ENCODE measurements at regions not wholly inside any gene's neighbourhood (a gene's known extent, or its start where the extent isn't known, plus 50 kb on each side); places are given as distances from the start of the nearest gene placed in this dataset.
A peak's percentile ranks its signal among the peaks of the same experiment; 100 is the strongest.

GRCh38 chr11:128294671-128295050, 292.7 kb downstream of the ETS1 start:
- Histone ChIP-seq H3K79me2 (ENCODE audit: control insufficient read depth, insufficient read depth, low read length) (peaks cover 17% of the 10 kb centered on the region), H3K9ac (ENCODE audit: low read length) (no peak overlapping the region), H3K36me3 (replicated peaks in 1 of 2; ENCODE audit: control extremely low read depth in 1 of 2, control insufficient read depth in 1 of 2, extremely low read depth in 1 of 2, insufficient read depth in 2 of 2, low read length in 1 of 2) (no peaks in the 10 kb centered on the region), H3K27ac (ENCODE audit: low read length in 2 of 2) (peak overlapping the region in 1 of 2 donors; percentile 94), H3K27me3 (replicated peaks in 1 of 4; ENCODE audit: control extremely low read depth in 1 of 4, control insufficient read depth in 3 of 4, insufficient read depth in 4 of 4, low read length in 3 of 4) (no peaks in the 10 kb centered on the region), H4K20me1 (ENCODE audit: control insufficient read depth, insufficient read depth, low read length, poor library complexity, severe bottlenecking) (no peaks in the 10 kb centered on the region), H3K4me2 (replicated peaks; ENCODE audit: low read depth, low read length, poor library complexity, severe bottlenecking) (peak overlapping the region; percentile 31), H3K4me1 (ENCODE audit: control insufficient read depth in 2 of 2, insufficient read depth in 2 of 2, low read length in 2 of 2) (peaks cover 95 to 98% of the 10 kb centered on the region in 2 donors), H2AFZ (ENCODE audit: insufficient read depth, low read depth, low read length, poor library complexity, severe bottlenecking) (no peak overlapping the region), H3K9me3 (ENCODE audit: control extremely low read depth in 1 of 3, control insufficient read depth in 2 of 3, insufficient read depth in 1 of 3, low read length in 2 of 3) (no peaks in the 10 kb centered on the region), H3K4me3 (ENCODE audit: control extremely low read depth in 1 of 5, extremely low read depth in 1 of 5, insufficient read depth in 1 of 5, low read depth in 2 of 5, low read length in 4 of 5) (no peak overlapping the region)
- Mint-ChIP-seq H3K27ac (peak overlapping the region; percentile 82), H3K4me3 (no peak overlapping the region), H3K4me1 (peaks cover 97% of the 10 kb centered on the region), H3K27me3 (no peaks in the 10 kb centered on the region), H3K9me3 (ENCODE audit: insufficient read depth) (no peaks in the 10 kb centered on the region)
- POLR2A ChIA-PET = no interaction called here
- WGBS (ENCODE audit: insufficient coverage) = no CpG with 5 or more reads among the region's 1 CpG
- CTCF ChIA-PET = interaction anchor here (0.9 to 8.6 kb wide), 5 partner anchors 29 to 536 kb away, joined by 3 to 251 read pairs (median 4); no protein-coding TSS in a partner anchor
- ATAC-seq (ENCODE audit: low read depth) (no peak), DNase-seq (no peak)
- no peak for TF ChIP-seq EZH2 (IDR thresholded peaks at IDR 0.05; ENCODE audit: borderline replicate concordance, insufficient read depth, low read depth, low read length, poor library complexity, severe bottlenecking)
- no peak for TF ChIP-seq CTCF (IDR thresholded peaks at IDR 0.05)
- intact Hi-C loops (cut with micrococcal nuclease) = loop anchor here (5.0 kb wide), 2 partner anchors 73 to 103 kb away; no protein-coding TSS in a partner anchor

- ATAC-seq (ENCODE audit: low read depth) (no peak), DNase-seq (peak; percentile 29)
- Histone ChIP-seq H2AFZ (ENCODE audit: insufficient read depth, low read depth, low read length, poor library complexity, severe bottlenecking) (no peak overlapping the region), H3K27ac (ENCODE audit: low read length in 2 of 2) (peak overlapping the region in 1 of 2 donors; percentile 94), H3K36me3 (replicated peaks in 1 of 2; ENCODE audit: control extremely low read depth in 1 of 2, control insufficient read depth in 1 of 2, extremely low read depth in 1 of 2, insufficient read depth in 2 of 2, low read length in 1 of 2) (no peaks in the 10 kb centered on the region), H3K4me2 (replicated peaks; ENCODE audit: low read depth, low read length, poor library complexity, severe bottlenecking) (peak overlapping the region; percentile 31), H4K20me1 (ENCODE audit: control insufficient read depth, insufficient read depth, low read length, poor library complexity, severe bottlenecking) (no peaks in the 10 kb centered on the region), H3K9me3 (ENCODE audit: control extremely low read depth in 1 of 3, control insufficient read depth in 2 of 3, insufficient read depth in 1 of 3, low read length in 2 of 3) (no peaks in the 10 kb centered on the region), H3K27me3 (replicated peaks in 1 of 4; ENCODE audit: control extremely low read depth in 1 of 4, control insufficient read depth in 3 of 4, insufficient read depth in 4 of 4, low read length in 3 of 4) (no peaks in the 10 kb centered on the region), H3K4me3 (ENCODE audit: control extremely low read depth in 1 of 5, extremely low read depth in 1 of 5, insufficient read depth in 1 of 5, low read depth in 2 of 5, low read length in 4 of 5) (no peak overlapping the region), H3K4me1 (ENCODE audit: control insufficient read depth in 2 of 2, insufficient read depth in 2 of 2, low read length in 2 of 2) (peaks cover 95 to 98% of the 10 kb centered on the region in 2 donors), H3K9ac (ENCODE audit: low read length) (no peak overlapping the region), H3K79me2 (ENCODE audit: control insufficient read depth, insufficient read depth, low read length) (peaks cover 17% of the 10 kb centered on the region)
- WGBS (ENCODE audit: insufficient coverage) = 98% methylated on average over 7 of the region's 11 CpGs
- TF ChIP-seq EZH2 (IDR thresholded peaks at IDR 0.05; ENCODE audit: borderline replicate concordance, insufficient read depth, low read depth, low read length, poor library complexity, severe bottlenecking) (no peak), CTCF (IDR thresholded peaks at IDR 0.05) (no peak)
- CTCF ChIA-PET = interaction anchor here (1.0 to 8.6 kb wide), 4 partner anchors 29 to 537 kb away, joined by 3 to 251 read pairs (median 4); no protein-coding TSS in a partner anchor
- no peaks in the 10 kb centered on the region for H3K9me3 Mint-ChIP-seq (ENCODE audit: insufficient read depth)
- no peaks in the 10 kb centered on the region for H3K27me3 Mint-ChIP-seq
- peaks cover 95% of the 10 kb centered on the region for H3K4me1 Mint-ChIP-seq
- peak overlapping the region; percentile 82 for H3K27ac Mint-ChIP-seq
- intact Hi-C loops (cut with micrococcal nuclease) = loop anchor here (5.0 kb wide), 2 partner anchors 73 to 103 kb away; no protein-coding TSS in a partner anchor
- POLR2A ChIA-PET = no interaction called here
- H3K4me3 Mint-ChIP-seq = no peak overlapping the region
Measured at GRCh38 chr11:128294001-128294670, 293.2 kb downstream of the ETS1 start.

Data from B cell (primary cell).